ENCODE measurements at regions not wholly inside any gene's neighbourhood (a gene's known extent, or its start where the extent isn't known, plus 50 kb on each side); places are given as distances from the start of the nearest gene placed in this dataset.

DNA sequence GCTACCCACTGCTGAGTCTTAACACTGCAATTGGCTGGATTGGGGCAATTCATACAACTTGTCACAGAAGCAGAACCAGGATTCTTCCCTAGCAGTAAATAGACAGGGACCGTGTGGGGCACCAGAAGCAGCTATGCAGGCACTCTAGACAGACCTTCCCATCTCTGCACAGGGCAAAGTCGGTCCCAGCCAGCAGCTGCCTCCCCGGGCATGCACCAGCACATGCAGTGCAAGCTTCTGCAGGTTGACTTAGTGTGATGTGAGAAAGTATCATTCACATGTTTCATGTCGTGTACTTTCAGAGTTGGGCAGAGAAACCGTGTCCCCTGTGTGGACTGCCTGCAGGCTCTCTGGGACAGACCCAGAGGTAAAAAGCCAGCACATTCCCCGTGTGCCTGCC is 98.0 kb upstream of the FOXA2 start:
- TF ChIP-seq CTCF (IDR thresholded peaks at IDR 0.05) (no peak), POLR2A (IDR thresholded peaks at IDR 0.05) (no peak)

All from heart left ventricle (tissue), 13 donors.